ENCODE measurements at regions not wholly inside any gene's neighbourhood (a gene's known extent, or its start where the extent isn't known, plus 50 kb on each side); places are given as distances from the start of the nearest gene placed in this dataset.

DNA sequence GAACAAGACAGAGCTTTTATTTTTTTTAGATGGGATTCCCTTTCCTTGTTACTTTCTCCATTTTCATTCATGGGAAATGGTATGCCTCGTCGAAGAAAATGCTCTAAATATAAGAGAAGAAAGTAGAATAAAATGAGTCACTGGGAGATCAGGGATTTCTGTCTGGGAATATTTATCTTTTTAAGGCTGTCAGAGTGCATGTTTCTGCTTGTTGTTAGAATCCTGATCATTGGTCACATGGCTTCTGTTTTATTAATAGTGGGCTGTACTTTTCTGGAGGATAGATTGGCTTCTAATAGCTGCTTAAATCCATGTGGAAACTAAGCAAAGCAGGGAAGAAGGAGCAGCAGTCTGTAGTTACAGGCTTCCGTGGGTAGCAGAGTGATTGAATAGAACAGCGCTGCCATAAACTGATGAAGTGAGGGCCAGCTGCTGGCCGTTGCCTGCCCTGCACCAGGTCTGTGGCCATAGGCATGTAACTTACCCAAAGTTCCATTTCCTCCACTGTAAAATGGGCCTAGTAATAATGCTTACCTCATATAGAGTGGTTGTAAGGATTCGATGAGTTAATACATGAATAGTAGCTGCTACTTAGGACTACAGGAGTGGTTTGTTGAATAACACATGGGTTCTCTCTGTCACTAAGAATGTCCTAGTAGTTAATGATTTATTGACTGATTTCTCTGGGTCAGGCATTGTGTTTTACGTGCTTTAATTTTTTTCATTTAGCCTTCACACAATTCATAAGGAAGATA lies 289.9 kb downstream of the SATB1 start:
- TF ChIP-seq TAF1 (IDR thresholded peaks at IDR 0.05; ENCODE audit: low read depth, low read length) (no peak), POLR2AphosphoS5 (IDR thresholded peaks at IDR 0.05; ENCODE audit: low read depth, low read length) (no peak), POU2F2 (IDR thresholded peaks at IDR 0.05; ENCODE audit: low read depth, low read length) (no peak), POLR2A (IDR thresholded peaks at IDR 0.05; ENCODE audit: low read depth, low read length) (no peak), SPI1 (IDR thresholded peaks at IDR 0.05; ENCODE audit: low read depth, low read length) (no peak), PAX5 (IDR thresholded peaks at IDR 0.05; ENCODE audit: insufficient read depth, low read length, severe bottlenecking) (no peak)
- DNase-seq (ENCODE audit: insufficient read length, low spot score): no peak
- FAIRE-seq: no peak

DNA sequence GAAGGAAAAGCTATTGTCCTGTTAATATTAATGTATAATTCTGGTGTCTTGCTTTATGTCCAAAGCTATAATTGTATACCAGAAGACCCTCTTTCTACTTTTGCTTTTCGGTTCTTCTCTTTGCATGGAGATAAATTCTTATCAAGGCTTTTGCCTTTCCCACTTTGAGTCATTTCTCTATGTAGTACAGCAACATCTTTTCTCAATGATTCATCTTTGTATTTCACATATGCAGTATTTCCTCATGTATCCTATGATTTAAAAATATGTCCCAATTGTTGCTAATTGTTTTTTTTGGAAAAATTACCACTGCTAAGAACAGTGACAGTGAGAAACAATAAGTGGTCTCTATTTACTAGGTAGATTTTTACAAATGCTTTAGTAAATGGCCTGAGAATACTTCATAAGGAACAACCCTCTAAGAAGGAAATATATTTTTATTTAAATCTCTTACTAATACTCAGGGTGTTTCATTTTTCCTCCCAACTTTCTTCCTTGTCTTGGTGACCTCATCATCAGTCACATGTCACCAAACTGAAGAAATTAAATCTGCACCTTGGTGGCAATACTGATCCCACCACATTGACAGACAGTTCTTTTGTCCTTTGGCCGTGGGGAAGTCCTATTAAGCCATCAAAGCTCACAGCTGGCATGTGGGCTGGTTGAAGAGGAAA lies 290.6 kb downstream of the SATB1 start:
- DNase-seq (ENCODE audit: insufficient read length, low spot score) (no peak), FAIRE-seq (no peak)
- no peak for TF ChIP-seq POLR2A (IDR thresholded peaks at IDR 0.05; ENCODE audit: low read depth, low read length)
- no peak for TF ChIP-seq POU2F2 (IDR thresholded peaks at IDR 0.05; ENCODE audit: low read depth, low read length)
- no peak for TF ChIP-seq TAF1 (IDR thresholded peaks at IDR 0.05; ENCODE audit: low read depth, low read length)
- TF ChIP-seq POLR2AphosphoS5 (IDR thresholded peaks at IDR 0.05; ENCODE audit: low read depth, low read length): no peak
- no peak for TF ChIP-seq PAX5 (IDR thresholded peaks at IDR 0.05; ENCODE audit: insufficient read depth, low read length, severe bottlenecking)
- TF ChIP-seq SPI1 (IDR thresholded peaks at IDR 0.05; ENCODE audit: low read depth, low read length): no peak

DNA sequence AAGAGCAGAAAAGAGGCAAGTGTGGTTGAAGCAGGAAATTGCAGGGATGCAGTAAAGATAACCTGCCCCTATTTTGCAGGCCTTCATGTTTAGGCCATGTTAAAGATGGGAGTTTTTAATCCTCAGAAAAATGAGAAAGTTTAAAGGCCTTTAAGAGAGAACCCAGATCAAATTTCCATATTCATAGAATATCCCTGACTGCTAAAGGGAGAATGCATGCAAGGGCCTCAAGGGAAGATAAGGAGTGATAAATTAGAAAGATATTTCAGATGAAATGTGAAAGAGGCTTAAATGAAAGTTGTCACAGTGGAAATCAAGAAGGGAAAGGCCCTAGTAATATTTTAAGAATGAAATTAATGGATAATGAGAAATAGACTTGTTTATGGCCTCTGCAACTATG lies 292.1 kb downstream of the SATB1 start:
- FAIRE-seq (no peak), DNase-seq (ENCODE audit: insufficient read length, low spot score) (no peak)
- TF ChIP-seq POLR2AphosphoS5 (IDR thresholded peaks at IDR 0.05; ENCODE audit: low read depth, low read length): no peak
- no peak for TF ChIP-seq POU2F2 (IDR thresholded peaks at IDR 0.05; ENCODE audit: low read depth, low read length)
- TF ChIP-seq SPI1 (IDR thresholded peaks at IDR 0.05; ENCODE audit: low read depth, low read length): no peak
- no peak for TF ChIP-seq PAX5 (IDR thresholded peaks at IDR 0.05; ENCODE audit: insufficient read depth, low read length, severe bottlenecking)
- TF ChIP-seq POLR2A (IDR thresholded peaks at IDR 0.05; ENCODE audit: low read depth, low read length): no peak
- no peak for TF ChIP-seq TAF1 (IDR thresholded peaks at IDR 0.05; ENCODE audit: low read depth, low read length)

DNA sequence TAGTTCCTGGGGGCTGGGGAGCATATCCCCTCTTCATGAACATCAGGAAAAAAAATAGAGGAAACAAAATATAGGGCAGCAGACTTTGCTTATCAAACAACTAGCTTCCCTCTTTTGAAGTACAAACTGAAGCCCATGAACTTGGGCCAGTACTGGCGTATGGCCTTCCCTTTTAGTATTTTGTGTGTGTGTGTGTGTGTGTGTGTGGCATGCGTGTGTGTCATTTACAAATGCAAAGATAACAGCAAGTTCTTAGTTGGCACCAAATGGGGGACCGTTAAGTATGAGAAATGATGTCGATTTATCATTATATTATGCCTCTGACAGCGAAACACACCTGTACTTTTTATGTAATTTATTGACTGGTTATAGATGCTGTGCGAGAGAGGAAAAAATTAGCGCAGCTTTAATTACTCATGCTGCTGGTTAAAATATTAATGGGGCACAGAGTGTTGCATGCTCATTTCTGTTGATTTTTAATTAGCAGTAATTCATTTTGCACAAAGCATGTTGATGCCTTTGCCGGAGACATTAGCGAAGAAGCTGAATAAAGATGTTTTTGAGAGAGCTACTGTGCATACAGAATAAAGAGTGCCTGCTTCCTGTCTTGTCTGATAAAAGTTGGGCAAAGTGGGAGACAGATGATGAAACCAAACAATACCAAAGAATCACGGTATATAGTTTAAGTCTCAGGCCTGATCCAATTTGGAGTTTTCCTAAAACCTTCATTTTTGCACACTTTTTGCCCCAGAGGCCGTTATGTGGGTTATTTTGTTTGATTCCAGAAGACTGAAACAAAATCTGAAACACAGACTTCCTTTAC lies 297.1 kb downstream of the SATB1 start:
- no peak for TF ChIP-seq POU2F2 (IDR thresholded peaks at IDR 0.05; ENCODE audit: low read depth, low read length)
- TF ChIP-seq POLR2A (IDR thresholded peaks at IDR 0.05; ENCODE audit: low read depth, low read length): no peak
- TF ChIP-seq TAF1 (IDR thresholded peaks at IDR 0.05; ENCODE audit: low read depth, low read length): no peak
- TF ChIP-seq SPI1 (IDR thresholded peaks at IDR 0.05; ENCODE audit: low read depth, low read length): no peak
- no peak for TF ChIP-seq POLR2AphosphoS5 (IDR thresholded peaks at IDR 0.05; ENCODE audit: low read depth, low read length)
- TF ChIP-seq PAX5 (IDR thresholded peaks at IDR 0.05; ENCODE audit: insufficient read depth, low read length, severe bottlenecking): no peak
- DNase-seq (ENCODE audit: insufficient read length, low spot score) (no peak), FAIRE-seq (no peak)

DNA sequence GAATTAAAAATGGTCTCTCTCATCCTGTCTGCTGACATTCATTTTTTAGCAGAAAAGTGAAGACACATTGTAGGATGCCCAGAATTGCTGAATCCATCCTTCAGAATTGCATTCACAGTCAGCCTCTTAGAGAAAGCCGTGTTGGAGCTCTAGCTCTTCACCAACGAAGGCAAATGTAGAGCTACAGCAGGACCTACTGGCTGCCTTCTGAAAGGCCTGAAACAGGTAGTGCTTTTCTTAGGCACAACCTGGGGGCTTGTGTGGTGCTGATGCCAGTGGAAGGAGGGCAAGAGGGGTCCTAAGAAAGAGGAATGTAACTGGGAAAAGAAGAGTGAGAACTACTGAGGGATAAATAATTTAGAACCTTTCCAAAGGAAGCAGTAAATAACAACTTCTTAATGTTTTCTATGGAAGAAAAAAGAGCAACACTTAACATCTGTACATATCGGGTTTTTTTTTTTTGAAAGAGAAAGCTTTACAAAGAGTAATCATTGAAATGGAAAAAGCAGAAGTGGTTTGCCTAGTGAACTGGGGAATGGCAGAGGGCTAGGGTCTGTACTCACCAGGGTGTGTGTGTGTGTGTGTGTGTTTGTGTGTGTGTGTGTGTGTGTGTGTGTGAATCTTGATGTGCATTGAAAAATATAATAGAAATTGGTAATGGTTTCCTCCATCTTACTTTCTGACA lies 297.8 kb downstream of the SATB1 start:
- DNase-seq (ENCODE audit: insufficient read length, low spot score): peak; percentile 12
- peak; percentile 41 for FAIRE-seq
- TF ChIP-seq POLR2AphosphoS5 (IDR thresholded peaks at IDR 0.05; ENCODE audit: low read depth, low read length) (no peak), PAX5 (IDR thresholded peaks at IDR 0.05; ENCODE audit: insufficient read depth, low read length, severe bottlenecking) (peak; percentile 7), TAF1 (IDR thresholded peaks at IDR 0.05; ENCODE audit: low read depth, low read length) (no peak), SPI1 (IDR thresholded peaks at IDR 0.05; ENCODE audit: low read depth, low read length) (peak; percentile 96), POU2F2 (IDR thresholded peaks at IDR 0.05; ENCODE audit: low read depth, low read length) (no peak), POLR2A (IDR thresholded peaks at IDR 0.05; ENCODE audit: low read depth, low read length) (no peak)

DNA sequence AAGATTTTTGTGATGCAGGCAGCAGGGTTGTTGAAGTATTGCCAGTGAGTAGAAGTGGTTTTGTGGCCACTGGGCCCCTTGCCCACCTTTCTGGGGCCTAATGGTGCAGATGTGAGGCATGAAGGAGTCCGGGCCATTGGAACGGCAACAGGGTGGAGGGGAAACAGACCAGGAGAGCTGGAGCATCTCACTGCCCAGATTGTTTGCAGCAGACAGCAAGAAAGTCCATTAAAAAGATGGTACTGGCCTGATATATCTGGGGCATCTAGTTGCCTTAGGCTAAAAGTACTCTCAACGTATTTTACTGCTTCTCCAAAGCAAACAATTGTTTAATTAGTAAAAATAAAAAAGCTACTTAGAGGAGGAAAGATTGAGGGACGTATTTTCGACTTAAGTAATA lies 298.4 kb downstream of the SATB1 start:
- FAIRE-seq (no peak), DNase-seq (ENCODE audit: insufficient read length, low spot score) (no peak)
- TF ChIP-seq POU2F2 (IDR thresholded peaks at IDR 0.05; ENCODE audit: low read depth, low read length) (no peak), SPI1 (IDR thresholded peaks at IDR 0.05; ENCODE audit: low read depth, low read length) (no peak), TAF1 (IDR thresholded peaks at IDR 0.05; ENCODE audit: low read depth, low read length) (no peak), POLR2A (IDR thresholded peaks at IDR 0.05; ENCODE audit: low read depth, low read length) (no peak), POLR2AphosphoS5 (IDR thresholded peaks at IDR 0.05; ENCODE audit: low read depth, low read length) (no peak)

DNA sequence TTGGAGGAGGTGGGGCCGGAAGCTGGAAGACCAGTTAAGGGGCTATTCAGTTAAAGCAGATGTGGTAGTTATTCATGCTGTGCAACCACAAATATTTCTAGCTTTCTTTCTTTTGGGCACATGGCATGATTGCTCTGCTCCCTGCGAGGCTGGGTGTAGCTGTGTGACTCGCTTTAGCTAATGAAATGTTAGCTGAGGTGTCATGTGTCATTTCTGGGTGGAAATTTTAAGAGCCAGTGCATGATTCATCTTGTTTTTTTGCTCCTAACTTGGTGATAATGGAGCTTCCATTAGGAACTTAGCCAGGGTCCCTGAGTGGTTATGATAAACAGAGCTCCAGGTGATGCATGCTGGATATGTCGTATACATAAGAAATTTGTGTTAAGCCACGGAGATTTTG lies 300.6 kb downstream of the SATB1 start:
- DNase-seq (ENCODE audit: insufficient read length, low spot score) (no peak), FAIRE-seq (no peak)
- TF ChIP-seq POLR2A (IDR thresholded peaks at IDR 0.05; ENCODE audit: low read depth, low read length): no peak
- no peak for TF ChIP-seq PAX5 (IDR thresholded peaks at IDR 0.05; ENCODE audit: insufficient read depth, low read length, severe bottlenecking)
- TF ChIP-seq POU2F2 (IDR thresholded peaks at IDR 0.05; ENCODE audit: low read depth, low read length): no peak
- TF ChIP-seq POLR2AphosphoS5 (IDR thresholded peaks at IDR 0.05; ENCODE audit: low read depth, low read length): no peak
- no peak for TF ChIP-seq SPI1 (IDR thresholded peaks at IDR 0.05; ENCODE audit: low read depth, low read length)
- TF ChIP-seq TAF1 (IDR thresholded peaks at IDR 0.05; ENCODE audit: low read depth, low read length): no peak

DNA sequence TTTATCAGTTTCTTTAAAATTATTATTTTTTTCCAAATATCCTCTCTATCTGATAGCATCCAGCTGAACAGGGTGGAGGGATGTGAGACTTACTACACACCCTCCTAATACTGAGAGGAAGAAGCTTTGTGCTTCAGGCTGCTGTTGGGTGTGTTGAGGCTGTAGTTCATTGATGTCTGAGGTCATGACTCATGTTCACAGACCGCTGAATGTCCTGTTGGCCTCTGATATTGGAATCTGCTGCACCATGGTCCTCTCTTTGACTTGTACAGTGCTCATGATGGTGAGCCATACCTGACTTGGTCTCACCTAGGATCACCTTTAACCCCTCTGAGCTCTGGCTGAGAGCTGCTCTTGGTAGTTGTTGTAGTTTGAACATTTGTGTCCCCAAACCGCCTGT lies 302.9 kb downstream of the SATB1 start:
- FAIRE-seq (no peak), DNase-seq (ENCODE audit: insufficient read length, low spot score) (no peak)
- no peak for TF ChIP-seq POU2F2 (IDR thresholded peaks at IDR 0.05; ENCODE audit: low read depth, low read length)
- no peak for TF ChIP-seq SPI1 (IDR thresholded peaks at IDR 0.05; ENCODE audit: low read depth, low read length)
- TF ChIP-seq POLR2AphosphoS5 (IDR thresholded peaks at IDR 0.05; ENCODE audit: low read depth, low read length): no peak
- no peak for TF ChIP-seq PAX5 (IDR thresholded peaks at IDR 0.05; ENCODE audit: insufficient read depth, low read length, severe bottlenecking)
- TF ChIP-seq POLR2A (IDR thresholded peaks at IDR 0.05; ENCODE audit: low read depth, low read length): no peak
- no peak for TF ChIP-seq TAF1 (IDR thresholded peaks at IDR 0.05; ENCODE audit: low read depth, low read length)

Measured in GM12891 (cell line).